NOMO-1 (cell line): ENCODE measurements at regions not wholly inside any gene's neighbourhood (a gene's known extent, or its start where the extent isn't known, plus 50 kb on each side); places are given as distances from the start of the nearest gene placed in this dataset.
A peak's percentile ranks its signal among the peaks of the same experiment; 100 is the strongest.
"Not testable (repeated sequence)": the region's sequence is repeated elsewhere in the genome, so short reads cannot be mapped to it uniquely, and the experiment has no call there.

ENCODE experiments used
- DNase-seq, 2 experiments: peaks; one replicate each; lab custom pipeline; 2025; ENCODE audit not compliant: unreplicated experiment in 2 of 2; lab: John Stamatoyannopoulos, UW

DNA sequence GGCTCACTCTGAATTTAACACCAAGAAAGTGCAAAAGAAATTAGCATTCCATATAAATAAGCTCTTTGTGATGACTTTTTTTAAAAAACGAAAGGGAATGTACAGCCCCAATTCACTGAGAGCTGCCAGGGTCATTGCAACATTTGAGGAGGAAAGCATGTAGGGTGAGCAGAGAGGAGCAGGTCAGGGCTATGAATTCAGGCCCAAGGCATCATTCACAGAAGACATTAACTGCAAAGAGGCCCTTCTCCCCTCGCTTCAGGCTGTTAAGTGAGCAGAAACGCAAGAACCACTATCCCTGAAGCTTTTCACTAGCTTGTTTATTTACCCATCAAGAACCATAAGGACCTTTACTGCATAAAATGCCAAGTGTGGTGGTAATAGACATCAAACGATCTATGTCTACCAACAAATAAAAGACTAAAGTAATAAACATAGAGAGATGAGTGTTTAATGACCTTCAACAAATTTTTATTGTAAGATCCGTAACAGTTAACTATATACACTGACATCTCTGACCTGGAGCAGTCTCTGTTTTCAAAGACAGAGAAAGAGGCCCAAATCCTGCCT lies 333.1 kb upstream of the HNRNPA3 start:
- no peak for DNase-seq

GRCh38 chr2:176882045-176882444 lies 330.5 kb upstream of the HNRNPA3 start:
- not testable (repeated sequence) for DNase-seq

- no peak for DNase-seq
Observed at GRCh38 chr2:176885001-176885643, 327.5 kb upstream of the HNRNPA3 start.

DNA sequence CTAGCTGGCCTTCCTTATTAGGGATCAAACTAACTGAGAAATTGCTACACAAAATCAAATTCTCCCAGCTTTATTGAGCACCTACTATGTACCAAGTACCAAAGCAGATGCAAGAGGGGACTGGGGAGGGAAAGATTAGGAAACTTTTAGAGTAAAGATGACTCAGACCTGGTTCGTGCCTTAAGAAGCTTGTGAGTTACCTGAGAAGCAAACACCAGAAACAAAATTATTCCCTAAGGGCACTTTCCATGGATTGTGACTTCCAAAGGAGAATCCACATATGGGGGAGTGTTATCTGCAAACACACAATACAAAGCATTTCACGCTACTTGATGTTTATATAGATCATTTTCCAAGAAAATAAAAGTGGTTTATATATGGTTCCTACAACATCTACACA lies 326.9 kb upstream of the HNRNPA3 start:
- DNase-seq: no peak

DNA sequence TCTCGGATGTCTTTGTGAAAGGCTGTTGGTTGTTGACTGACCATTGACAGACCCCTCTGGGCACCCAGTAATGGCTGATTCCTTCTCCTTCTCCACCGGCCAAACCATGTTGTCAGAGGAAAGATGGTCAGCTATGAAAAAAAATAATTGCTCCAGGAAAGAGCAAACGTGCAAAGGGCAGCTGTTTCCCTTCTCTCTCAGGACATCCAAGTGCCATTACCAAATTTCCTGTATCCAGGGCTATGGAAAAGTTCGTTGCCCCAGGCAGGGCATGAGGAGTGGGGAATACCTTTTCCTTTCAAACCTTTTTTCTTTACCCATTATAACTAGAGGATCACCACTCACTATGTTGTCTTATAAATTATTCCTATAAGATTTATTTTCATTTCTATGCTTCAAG lies 321.5 kb upstream of the HNRNPA3 start:
- DNase-seq: no peak

DNA sequence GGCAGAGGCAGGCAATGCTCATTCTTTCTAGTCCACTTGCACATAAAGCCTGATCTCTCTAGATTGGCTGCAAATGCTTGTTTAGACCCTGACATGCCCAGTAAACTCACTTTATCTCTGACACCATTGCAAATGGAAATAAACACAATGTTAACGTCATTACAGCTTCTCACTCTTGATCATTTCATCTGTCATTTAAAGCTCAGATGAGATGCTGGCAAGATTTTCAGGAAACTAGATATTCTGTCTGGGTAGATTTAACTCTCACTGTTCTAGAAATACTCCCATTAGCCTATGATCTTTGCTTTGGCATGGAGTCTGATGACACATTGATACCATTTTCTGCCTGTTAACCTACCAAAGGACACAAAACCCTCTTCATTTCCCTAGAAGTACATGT lies 320.7 kb upstream of the HNRNPA3 start:
- no peak for DNase-seq

GRCh38 chr2:176892676-176893226 lies 319.8 kb upstream of the HNRNPA3 start:
- DNase-seq: no peak

DNA sequence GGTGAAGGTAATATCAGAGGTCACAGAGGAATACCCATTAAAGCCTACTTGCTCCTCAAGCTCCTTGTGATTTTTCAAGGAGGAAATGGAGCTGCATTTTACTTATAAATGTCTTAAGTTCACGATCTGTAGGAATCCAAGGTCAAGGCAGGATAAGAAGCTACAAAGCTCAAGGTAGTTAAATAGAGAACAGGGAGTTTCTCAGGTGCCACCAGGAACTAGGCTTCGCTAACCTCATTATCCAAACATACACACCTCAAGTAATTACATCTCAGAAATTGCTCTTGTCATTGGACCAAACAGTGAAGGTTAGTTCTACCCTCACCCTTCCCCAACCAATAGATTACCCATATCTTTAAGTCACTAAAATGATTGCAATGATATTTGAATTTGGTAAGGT lies 317.4 kb upstream of the HNRNPA3 start:
- no peak for DNase-seq

GRCh38 chr2:176902454-176902853 lies 310.1 kb upstream of the HNRNPA3 start:
- no peak for DNase-seq

DNA sequence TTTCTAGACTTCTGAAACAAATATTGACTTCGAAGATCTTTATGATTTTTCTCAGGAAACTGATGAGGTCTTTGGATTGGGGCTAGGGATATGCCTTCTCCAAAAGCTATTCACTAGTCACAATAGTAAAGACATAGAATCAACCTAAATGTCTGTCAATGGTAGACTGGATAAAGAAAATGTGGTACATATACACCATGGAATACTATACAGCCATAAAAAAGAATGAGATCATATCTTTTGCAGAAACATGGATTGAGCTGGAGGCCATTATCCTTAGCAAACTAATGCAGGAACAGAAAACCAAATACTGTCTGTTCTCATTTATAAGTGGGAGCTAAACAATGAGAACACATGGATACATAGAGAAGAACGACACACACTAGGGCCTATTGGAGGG lies 308.5 kb upstream of the HNRNPA3 start:
- DNase-seq: not testable (repeated sequence)

- no peak for DNase-seq
Observed at GRCh38 chr2:176907341-176907740, 305.3 kb upstream of the HNRNPA3 start.

DNA sequence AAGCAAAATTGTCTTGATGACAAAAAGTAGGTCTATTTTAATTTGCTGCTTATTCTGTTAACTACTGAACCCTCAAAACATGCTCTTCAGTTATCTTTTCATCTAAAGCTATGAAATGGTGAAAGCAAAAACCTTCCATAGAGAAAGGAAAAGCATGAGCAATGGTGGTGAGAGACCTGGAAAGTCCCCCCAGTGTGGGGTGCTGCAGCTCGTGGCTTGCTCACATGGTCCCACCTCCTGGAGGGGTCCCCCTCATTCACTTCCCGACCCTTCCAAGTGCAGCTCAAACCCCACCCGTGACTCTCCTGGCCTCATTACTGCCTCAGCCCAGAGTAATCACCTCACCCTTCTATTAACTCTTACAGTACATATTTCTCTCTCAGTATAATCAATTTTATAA lies 301.8 kb upstream of the HNRNPA3 start:
- DNase-seq: no peak

- no peak for DNase-seq
Observed at GRCh38 chr2:176913955-176914354, 298.6 kb upstream of the HNRNPA3 start.

DNA sequence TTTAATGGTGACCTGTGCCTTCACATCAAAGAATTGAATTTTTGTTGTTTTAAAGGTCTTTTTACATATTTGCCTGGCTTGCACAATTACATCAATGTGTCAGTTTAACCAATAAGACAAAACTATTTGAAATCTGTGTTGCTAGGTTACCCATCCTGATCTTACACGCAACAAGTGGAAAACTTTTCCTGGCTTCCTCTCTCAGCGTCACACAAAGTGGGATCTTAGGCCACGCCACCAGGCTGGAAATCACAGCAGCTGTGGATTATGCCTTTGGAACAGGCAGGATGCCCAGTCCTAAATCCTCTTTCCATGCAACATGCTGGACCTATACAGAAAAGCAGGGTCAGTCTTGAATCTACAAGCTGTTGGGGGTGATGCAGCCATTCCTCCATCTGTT lies 298.2 kb upstream of the HNRNPA3 start:
- DNase-seq: no peak

DNA sequence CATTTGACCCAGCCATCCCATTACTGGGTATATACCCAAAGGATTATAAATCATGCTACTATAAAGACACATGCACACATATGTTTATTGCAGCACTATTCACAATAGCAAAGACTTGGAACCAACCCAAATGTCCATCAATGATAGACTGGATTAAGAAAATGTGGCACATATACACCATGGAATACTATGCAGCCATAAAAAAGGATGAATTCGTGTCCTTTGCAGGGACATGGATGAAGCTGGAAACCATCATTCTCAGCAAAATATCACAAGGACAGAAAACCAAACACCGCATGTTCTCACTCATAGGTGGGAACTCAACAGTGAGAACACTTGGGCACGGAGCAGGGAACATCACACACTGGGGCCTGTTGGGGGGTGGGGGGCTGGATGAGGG lies 290.0 kb upstream of the HNRNPA3 start:
- not testable (repeated sequence) for DNase-seq

- DNase-seq: no peak
Observed at GRCh38 chr2:176923205-176923604, 289.4 kb upstream of the HNRNPA3 start.

DNA sequence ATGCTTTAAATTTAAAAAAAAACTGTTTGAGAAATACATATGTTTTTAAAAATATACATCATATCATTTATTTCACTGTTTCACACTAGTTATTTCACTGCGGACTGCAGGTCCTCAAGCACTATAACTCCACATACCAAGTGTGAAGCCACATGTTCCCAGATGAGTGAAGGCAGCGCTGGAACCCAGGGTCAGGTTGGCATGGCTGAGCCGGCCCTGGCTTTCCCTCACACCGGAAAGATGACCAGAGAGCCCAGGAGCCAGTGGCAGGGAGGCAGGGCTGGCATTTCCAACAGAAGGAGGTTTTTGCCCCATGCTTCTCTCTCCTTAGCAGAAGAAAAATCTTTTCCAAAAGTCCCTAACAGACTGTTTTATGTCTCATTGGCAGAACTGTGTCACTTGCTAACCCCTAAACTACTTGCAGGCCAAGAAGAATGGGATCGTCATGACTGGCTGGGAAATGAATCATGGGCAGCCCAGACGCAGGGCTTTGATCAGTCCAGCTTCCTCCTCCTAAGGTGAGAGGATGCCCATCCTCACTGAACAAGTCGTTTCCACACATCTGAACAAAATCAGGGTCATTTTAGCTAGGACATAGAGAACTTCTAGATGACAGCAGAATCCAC lies 287.6 kb upstream of the HNRNPA3 start:
- DNase-seq: no peak

DNA sequence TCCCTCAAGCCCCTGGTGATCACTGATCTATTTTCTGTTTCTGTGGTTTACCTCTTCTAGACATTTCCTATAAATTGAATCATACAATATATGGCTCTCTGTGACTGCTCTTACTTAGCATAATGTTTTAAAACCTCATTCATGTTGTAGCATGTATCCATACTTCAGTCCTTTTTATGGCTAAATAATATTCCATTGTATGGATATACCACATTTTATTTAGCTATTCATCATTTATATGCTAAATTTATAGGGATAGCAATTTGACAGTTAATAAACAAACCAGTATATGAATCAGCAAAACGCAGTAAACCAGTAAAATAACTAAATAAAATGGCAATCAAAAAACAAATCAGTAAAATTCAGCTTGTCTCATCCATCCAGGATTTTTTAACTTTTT lies 286.1 kb upstream of the HNRNPA3 start:
- no peak for DNase-seq

GRCh38 chr2:176929387-176929786 lies 283.2 kb upstream of the HNRNPA3 start:
- not testable (repeated sequence) for DNase-seq

DNA sequence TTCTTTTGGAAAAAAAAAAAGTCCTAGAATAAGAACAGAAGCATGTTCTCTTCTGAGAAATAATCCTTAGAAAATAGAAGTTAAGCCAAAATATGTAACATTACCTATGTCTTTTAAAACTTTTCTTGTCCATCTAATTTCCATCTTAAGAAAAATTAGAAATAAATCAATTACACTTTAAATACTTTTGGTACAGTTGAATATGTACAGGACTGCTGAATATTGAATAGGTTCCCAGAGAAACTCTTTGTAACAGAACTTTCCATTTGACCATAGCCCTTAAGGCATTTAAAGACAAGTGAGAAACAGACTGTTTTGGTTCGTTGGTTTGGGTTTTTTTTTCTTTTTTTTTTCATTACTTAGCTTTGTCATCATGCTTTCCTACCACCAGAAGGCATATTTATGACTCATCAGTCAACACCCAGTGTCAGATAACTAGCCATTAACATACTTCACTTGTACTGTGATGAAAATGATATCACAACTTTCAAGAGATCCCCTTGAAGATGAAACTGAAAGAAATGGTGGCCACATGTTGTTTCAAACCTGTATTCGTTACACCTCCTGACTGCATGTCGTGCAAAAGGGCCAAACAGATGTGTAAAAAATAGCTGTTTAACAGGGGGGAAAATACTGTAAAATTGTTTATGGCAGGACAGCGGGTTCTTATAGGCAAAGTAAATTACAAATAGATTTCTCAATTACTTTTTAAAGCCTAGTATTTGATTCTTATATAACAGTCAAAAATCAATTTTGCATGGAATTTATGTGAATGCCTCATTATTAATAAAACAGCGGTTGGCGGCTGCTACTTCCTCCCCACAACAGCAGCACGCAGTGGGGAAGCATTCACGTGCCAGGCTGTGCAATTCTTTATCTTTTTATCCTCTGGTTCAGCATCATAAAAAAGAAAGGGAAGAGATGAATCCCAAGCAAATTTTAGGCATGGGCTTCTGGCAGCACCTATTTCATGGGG lies 280.7 kb upstream of the HNRNPA3 start:
- peak in 1 of 2 experiments; percentile 35 for DNase-seq

- DNase-seq: peak; percentile 26 to 39
Observed at GRCh38 chr2:176934131-176934530, 278.5 kb upstream of the HNRNPA3 start.
